ENCODE measurements at regions not wholly inside any gene's neighbourhood (a gene's known extent, or its start where the extent isn't known, plus 50 kb on each side); places are given as distances from the start of the nearest gene placed in this dataset.

- no peak for TF ChIP-seq CTCF (IDR thresholded peaks at IDR 0.05; ENCODE audit: low read depth, low read length)
- TF ChIP-seq POLR2A (IDR thresholded peaks at IDR 0.05; ENCODE audit: extremely low read depth, insufficient read length): no peak
- no peak for TF ChIP-seq MAX (IDR thresholded peaks at IDR 0.05; ENCODE audit: low read depth, low read length)
- TF ChIP-seq MYC (IDR thresholded peaks at IDR 0.05; ENCODE audit: low read depth, low read length): no peak
Observed at GRCh38 chr11:122294041-122294440, 178.0 kb upstream of the BLID start.
